Fibroblast of peridontal ligament (primary cell): ENCODE measurements at regions not wholly inside any gene's neighbourhood (a gene's known extent, or its start where the extent isn't known, plus 50 kb on each side); places are given as distances from the start of the nearest gene placed in this dataset.
"Not testable (repeated sequence)": the region's sequence is repeated elsewhere in the genome, so short reads cannot be mapped to it uniquely, and the experiment has no call there.

Source experiments
- DNase-seq: peaks from one replicate; pipeline ENCODE4 v3.0.0-alpha.2; 2010; ENCODE audit errors: extremely low read depth

DNA sequence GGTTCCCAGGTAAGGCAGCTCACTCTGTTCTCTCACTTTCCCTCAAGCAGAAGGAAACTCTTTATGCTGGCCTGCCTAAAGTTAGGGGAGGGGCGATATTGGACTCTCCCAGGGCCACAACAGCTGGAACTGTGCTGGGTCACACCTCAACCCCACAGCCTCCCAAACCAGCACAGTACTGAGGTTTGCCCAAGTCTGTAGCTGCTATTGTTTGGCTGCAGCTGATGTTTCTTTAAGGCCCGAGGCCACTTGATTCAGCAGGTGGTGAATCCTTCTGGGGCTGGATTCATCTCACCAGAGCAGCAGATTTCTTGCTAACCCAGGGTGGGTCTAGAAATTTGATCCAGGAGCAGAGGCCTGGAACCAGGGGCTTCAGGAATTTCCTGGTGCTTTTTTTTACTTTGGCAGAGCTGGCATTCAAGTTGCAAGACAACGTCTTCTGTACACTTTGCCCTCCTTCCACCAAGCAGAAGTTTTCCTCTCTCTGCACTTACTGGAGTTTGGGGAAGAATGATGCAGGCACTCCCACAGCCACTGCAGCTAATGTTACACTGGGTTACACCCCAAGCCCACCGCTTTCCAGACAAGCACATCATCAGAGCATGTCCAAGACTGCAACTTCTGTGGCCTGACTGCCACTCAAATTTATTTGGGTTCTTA, 544.7 kb upstream of the NDST4 start:
- no peak for DNase-seq

DNA sequence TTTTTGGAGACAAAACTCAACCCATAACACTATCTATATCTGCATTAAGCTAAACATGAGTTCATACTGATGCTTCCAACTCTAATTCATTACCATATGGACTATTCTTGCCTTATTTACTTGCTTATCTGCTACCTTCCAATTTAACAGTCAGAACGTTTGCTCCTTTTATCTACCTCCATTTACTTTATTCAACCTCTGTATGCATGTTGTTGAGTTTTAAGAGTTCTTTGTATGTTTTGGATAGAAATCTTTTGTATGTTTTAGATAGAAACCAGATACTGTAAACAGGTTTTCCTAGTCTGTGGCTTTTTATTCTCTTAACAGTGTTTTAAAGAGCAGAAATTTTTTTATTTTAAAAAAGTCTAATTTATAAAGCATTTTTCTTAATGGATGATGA, 542.2 kb upstream of the NDST4 start:
- no peak for DNase-seq

DNA sequence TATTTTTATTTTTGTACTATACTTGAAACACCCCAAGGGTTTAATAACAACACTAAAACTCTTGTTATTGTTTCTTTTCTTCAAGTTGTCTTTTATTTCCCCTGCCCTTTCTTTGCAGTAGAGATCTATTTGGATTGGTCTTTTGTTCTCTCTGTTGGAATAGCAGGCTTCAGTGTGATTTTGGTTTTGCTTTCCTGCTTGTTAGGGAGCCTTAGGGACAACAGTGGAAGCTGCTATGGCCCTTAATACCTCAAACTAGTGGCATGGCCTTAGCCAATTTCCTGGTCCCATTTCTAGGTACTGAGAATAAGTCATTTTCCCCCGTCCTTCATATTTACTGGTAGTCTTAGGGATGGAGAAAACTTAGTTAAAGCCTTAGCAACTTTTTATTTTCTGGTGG, 535.4 kb upstream of the NDST4 start:
- no peak for DNase-seq

DNA sequence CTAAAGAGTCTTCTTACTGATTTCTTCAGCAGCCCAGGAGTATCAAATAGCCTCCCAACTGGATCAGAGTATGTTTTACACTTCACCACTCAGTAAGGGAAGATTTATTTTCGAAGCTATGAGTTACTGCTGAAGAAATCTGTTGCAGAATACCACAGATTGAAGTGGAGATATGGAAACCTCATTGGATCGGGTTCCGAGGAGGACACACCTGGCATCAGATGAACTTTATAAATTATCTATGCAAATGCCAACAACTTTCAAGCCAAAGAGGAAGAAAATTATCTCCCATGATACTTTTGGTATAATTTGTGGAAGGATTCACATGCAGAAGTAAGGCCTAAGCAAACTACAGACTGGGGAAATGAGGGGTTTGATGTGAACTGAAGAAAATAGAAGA, 515.9 kb upstream of the NDST4 start:
- DNase-seq = no peak

DNA sequence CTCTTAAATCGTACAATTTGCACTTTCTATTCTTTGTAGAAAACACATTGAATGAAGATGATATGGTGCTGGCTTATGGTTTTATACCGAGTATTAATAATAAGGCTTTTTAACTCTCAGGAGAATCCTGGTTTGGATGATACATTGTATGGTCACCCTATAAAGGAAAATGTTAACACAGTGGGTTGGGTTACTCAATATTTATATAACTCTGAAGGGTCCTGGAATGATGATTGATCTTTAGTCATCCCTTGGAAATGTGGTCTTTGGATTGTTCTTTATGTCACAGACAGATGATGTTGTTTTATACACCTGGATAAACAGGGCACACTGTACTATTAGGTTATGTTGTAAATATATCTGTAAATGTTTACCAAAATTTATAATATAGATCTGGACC, 496.2 kb upstream of the NDST4 start:
- no peak for DNase-seq

DNA sequence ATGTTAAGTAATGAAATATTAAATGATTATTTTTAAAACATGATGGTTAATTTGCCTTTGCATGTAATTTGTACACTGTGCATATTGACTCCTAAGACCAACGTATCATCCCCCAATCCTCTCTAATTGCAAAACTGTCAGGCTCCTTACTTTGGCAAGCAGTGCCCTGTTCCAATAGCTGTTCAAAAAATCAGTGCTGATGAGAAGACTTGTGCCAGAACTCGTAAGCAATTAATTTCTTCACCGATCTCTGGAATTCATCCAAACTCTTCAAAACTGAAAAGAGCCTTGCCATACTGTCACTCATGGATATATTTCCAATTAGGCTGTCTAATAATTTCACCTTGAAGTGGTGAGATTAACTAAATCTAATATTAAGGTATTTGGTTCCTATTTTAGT, 493.9 kb upstream of the NDST4 start:
- no peak for DNase-seq

DNA sequence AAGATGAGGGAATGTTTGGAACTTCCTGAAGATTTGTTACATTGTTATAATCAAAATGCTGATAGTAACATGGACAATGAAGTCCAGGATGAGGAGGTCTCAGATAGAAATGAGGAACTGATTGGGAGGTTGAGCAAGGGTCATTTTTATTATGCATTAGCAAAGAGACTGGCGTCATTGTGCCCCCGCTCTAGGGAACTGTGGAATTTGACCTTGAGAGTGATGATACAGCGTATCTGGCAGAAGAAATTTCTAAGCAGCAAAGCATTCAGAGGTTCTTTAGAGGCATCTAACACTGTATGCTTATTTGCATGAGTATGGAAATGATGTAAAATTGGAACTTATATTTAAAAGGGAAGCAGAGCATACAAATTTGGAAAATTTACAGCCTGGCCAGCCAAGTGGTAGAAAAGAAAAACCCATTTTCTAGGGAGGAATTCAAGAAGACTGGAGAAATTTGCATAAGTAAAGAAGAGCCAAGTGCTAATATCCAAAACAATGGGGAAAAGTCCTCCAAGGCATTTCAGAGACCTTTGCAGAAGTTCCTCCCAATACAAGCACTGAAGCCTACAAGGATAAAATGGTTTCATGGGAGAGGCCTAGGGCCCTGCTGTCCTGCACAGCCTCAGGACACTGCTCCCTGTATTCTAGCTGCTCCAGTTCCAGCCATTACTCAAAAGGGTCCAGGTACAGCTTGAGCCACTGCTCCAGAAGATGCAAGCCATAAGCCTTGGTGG, 483.0 kb upstream of the NDST4 start:
- no peak for DNase-seq

DNA sequence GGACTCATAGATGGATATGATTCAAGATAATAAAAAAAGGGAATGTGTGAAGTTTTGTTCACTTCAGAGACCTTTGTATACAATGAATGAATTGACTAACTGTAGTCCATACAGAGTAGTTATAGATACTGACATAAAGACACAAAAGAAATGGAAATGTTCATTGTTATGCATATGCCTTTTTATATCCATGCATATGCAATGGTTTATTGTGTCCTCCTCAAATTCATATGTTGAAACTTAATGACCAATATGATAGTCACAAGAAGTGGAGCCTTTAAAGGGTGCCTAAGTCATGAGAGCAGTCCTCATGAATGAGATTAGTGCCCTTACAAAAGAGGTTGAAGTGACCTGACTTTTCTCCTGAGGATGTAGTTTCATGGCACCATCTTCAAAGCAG, 467.5 kb upstream of the NDST4 start:
- no peak for DNase-seq

DNA sequence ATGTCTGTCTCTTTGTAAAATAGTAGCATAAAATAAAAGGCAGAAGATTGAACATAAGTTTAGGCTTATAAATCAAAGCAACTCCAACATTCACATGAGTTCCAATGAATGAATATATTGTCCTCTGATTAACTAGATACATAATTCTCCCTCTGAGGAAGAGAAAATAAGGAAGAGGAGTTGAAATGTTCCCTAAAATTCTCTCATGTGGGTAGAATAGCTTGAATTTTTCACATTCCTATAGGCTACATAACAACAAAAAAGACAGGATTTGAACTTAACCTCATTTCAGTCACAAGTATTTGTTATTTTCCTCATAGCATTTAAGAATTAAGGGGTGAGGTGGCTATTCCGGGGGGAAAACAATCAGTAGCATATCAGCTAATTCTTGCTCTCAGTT, 462.4 kb upstream of the NDST4 start:
- DNase-seq = no peak

DNA sequence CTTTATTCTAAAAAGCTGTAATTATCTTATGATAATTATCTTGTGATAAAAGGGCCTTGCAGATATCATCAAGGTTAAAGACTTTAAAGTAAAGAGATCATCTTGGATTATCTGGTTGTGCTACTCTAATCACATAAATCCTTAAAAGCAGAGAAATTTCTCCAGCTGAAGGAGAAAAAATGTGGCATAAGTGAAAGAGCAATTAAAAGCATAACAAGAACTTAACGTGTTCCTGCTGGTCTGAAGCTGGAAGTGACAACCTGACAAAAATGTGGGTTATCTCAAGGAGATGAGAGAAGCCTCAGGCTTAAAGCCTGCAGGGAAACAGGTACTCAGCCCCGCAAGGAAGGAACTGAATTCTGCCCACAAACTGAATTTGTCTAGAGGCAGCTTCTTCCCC, 449.1 kb upstream of the NDST4 start:
- no peak for DNase-seq

DNA sequence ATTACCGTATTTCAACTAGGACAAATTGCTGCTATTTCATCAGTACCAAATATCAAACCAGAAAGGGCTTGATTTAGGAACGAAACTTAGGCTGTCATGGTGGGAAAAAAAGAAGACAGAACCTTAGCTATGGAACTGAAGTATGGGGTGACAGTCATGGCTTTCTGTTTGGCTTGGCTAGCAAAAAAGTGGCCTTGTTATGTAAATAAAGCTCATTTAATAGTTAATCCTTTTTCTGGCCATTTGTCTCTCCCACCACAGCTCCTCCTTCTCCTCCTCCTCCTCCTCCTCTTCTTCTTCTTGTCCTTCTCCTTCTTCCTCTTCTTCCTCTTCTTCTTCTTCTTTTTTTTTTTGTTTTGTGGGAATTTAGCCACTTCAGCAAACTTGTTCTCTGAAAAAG, 434.7 kb upstream of the NDST4 start:
- no peak for DNase-seq

DNA sequence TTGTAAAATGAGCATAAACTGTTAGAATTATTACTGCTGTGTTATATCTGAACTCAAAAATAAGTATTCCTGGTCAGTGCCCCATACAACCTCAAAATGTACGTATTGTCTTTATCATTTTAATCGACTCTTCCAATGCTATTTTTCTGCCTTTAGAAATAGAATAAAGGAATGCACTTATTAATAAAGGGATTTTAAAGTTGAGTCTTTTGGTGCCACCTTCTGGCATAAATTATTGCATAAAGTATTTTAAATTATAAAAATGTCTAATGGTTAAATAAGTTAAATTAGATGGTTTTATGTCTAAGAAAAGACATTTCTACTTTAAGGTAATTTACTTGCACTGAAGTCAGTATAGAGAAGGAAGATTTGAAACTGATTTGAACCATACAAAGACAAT, 424.0 kb upstream of the NDST4 start:
- no peak for DNase-seq

DNA sequence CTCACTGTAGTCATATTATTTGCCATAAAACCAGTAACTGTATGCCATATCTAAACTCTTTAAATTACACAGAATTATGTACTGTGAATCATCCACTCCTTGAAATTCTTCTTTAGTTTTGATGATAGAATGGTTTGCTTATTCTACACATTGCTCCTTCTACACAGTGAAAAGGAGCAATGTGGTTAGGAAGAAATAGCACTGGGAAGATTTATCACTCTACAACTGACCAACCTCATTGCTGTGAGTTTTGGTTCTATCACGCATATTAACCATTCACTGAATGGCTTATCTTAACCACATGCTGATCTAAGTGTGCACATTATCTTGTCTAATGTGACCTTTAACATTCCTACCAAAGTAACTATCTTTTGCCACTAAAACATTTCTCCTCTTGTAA, 415.7 kb upstream of the NDST4 start:
- no peak for DNase-seq

DNA sequence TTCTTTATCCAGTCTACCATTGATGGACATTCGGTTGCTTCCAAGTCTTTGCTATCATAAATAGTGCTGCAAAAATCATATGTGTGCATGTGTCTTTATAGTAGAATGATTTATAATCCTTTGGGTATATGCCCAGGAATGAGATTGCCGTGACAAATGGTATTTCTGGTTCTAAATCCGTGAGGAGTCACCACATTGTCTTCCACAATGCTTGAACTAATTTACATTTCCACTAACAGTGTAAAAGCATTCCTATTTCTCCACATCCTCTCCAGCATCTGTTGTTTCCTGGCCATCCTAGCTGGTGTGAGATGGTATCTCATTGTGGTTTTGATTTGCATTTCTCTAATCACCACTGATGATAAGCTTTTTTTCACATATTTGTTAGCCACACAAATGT, 406.1 kb upstream of the NDST4 start:
- DNase-seq = not testable (repeated sequence)

DNA sequence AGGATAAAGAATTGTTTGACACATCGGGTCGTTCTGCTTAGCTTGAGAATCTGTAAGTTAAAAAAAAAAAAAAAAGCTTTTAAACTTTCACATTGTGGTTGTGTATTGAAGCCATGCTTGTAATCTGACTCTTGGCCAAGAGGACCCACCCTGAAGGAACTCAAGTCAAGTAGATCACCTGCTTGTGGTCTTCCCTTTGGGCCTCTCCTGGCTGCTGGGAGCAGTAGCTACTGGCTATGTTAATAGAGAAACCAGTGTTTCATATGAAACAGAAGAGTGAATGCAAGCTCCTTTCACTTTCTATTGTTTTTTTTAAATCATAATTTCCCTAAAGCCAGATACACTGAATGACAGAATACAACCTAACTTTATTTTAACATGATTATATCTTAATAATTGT, 402.4 kb upstream of the NDST4 start:
- DNase-seq = no peak

DNA sequence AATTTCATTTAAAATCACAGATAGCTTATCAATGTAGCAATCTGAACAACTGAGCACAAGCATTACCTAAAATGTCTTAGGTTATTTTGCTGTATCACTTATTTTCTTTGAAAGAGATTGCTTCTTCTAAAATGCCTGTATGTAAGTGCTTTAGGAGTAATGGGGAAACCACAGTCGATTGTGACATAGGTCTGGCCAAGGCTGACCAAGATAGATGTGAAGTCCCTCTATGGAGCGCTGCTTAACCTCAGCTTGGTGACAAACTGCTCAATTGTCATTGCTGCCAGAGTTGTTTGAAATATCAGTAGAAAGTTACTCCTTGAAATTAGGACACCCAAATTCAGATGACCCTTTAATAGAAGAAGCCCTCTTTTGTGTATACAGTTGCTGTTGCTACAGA, 401.9 kb upstream of the NDST4 start:
- DNase-seq = no peak

DNA sequence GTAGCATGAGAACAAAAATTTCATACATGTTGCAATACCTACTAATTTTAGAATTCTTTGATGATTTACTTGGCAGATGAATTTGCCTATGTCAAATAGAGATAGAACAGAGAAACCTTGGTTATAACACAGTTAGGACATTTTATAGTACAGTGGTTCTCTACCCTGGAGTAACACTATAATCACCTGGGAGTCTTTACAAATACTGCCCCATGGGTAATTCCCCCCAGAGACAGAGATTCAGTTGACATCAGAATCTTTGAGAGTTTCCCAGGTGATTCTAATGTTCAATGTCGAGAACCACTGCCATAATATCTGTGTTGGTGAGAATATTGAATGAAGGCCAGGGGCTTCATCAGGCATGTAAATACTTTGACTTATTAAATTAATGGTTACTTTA, 401.3 kb upstream of the NDST4 start:
- DNase-seq = no peak

DNA sequence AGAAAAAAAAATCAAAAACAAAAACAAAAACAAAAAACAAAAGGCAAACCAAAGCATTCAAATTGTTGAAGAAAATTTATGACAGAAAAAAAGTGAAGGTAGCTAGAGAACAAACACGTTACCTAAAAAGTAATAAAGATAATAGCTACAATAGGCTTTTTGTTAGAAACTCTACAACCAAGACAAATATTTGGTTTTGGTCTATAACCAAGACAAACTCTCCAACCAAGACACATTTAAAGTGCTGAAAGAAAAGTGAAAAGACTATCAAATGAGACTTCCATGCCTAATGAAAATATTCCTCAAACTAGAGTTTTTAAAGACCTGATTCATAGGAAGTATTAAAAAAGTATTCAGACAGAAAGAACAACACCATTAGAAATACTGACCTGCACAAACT, 391.9 kb upstream of the NDST4 start:
- no peak for DNase-seq

DNA sequence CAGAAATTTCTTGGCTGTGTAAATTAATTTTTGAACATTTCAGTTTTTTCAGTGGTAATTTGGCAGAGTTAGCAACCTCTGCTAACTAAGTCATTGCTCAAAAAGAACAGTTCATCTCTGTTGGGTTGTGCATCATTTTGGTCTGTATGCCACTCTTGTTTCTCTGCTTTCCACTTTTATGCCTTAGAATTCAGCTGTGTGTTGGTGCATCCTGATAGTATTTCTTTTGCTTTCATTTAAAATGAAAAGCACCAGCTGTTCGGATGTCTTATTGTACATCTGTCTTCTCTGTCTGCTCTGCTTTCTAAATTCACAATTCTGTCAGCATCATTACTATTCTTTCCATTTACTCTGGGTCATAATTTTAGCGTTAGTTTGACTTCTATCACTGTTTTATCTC, 388.2 kb upstream of the NDST4 start:
- no peak for DNase-seq

DNA sequence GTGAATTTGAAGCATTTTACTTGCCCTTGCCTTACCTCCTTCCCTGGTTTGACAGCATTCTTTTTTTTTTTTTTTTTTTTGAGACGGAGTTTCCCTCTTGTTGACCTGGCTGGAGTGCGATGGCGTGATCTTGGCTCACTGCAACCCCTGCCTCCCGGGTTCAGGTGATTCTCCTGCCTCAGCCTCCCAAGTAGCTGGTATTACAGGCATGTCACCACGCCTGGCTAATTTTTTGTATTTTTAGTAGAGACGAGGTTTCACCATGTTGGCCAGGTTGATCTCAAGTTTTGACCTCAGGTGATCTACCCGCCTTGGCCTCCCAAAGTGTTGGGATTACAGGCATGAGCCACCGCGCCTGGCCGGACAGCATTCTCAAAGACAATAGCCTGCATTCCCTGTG, 380.4 kb upstream of the NDST4 start:
- not testable (repeated sequence) for DNase-seq

DNA sequence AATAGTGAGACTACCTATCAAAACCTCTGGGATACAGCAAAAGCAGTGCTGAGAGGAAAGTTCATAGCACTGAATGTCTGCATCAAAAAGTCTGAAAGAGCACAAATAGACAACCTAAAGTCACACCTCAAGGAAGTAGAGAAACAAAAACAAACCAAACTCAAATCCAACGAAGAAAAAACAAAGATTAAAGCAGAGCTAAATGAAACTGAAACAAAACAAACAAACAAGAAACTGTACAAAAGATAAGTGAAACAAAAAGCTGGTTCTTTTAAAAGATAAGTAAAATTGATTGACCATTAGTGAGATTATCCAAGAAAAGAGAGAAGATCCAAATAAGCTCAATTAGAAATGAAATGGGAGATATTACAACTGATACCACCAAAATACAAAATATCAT, 378.3 kb upstream of the NDST4 start:
- no peak for DNase-seq

DNA sequence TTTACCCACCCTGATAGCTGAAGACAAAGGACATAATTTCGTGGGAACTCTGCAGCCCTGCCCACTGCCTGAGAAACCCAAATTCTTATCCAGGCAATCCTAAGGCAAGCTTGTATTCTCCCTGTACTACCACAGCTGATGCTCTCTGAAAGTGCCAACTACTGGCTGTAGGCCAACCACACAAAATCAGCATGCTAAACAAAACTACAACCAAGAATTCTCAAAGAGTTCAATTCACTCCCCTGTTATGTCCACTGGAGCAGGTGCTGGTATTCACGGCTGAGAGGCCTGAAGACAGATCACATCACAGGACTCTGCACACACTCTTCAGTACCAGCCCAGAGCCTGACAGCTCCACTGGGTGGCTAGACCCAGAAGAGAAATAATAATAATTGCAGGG, 375.9 kb upstream of the NDST4 start:
- DNase-seq = no peak

DNA sequence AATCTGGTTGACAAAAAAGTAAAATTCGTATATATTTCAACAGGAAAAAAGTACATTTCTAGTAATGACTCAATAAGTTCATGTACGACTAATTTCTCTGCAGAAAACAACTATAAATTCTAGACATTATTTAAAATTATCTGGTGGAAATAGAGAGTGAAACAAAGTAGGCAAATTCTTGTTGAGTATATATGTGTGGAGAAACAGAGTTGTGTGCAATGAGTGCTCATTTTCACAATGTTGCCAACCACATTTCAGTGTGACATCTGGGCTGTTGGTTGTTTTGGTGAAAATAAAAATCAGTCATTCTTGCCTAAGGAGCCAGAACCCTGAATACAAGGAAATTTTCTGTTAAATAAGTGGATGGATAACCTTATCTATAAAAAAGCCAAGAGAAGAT, 372.0 kb upstream of the NDST4 start:
- no peak for DNase-seq

DNA sequence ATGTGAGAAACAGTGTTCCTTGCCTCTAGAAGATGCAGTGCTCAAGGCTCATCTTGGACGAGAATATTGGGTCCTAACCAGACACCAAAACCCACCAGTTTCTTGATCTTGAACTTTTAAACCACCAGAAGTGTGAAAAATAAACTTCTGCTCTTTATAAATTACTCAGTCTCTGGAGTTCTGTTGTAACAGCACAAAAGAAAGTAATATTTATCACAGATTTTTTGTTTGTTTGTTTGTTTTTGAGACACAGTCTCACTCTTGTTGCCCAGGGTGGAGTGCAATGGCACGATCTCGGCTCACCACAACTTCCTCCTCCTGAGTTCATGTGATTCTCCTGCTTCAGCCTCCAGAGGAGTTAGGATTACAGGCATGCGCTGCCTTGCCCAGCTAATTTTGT, 371.1 kb upstream of the NDST4 start:
- DNase-seq = no peak
